ENCODE measurements at regions not wholly inside any gene's neighbourhood (a gene's known extent, or its start where the extent isn't known, plus 50 kb on each side); places are given as distances from the start of the nearest gene placed in this dataset.

GRCh38 chr6:94401311-94401710 is 982.0 kb upstream of the EPHA7 start:
- TF ChIP-seq CTCF (IDR thresholded peaks at IDR 0.05) (no peak), POLR2A (IDR thresholded peaks at IDR 0.05) (no peak)

Measured in right lobe of liver (tissue), 4 donors.